Fibroblast of lung (primary cell): ENCODE measurements at regions not wholly inside any gene's neighbourhood (a gene's known extent, or its start where the extent isn't known, plus 50 kb on each side); places are given as distances from the start of the nearest gene placed in this dataset.

Experiments
- CTCF ChIP-seq, 2 donors: IDR thresholded peaks in 1 of 2; conservative IDR thresholded peaks in 1 of 2; 1 replicate in 1 of 2; 2 replicates in 1 of 2; pipeline ENCODE4 v1.5.1; 2011 to 2012; ENCODE audit warnings: low read length in 2 of 2, control low read depth in 1 of 2, inconsistent platforms in 1 of 2, low read depth in 1 of 2, mild to moderate bottlenecking in 1 of 2
- EZH2 ChIP-seq: IDR thresholded peaks from 2 replicates; pipeline ENCODE4 v1.5.1; 2012; ENCODE audit warnings: low read length, control low read depth, mild to moderate bottlenecking; ENCODE audit errors: missing control alignments

- TF ChIP-seq CTCF (conservative IDR thresholded peaks at IDR 0.05 in 1 of 2, IDR thresholded peaks at IDR 0.05 in 1 of 2; ENCODE audit: low read depth in 1 of 2, low read length in 2 of 2): no peak
- TF ChIP-seq EZH2: no peak
Measured at GRCh38 chr14:82731526-82731925, 1197.9 kb upstream of the SEL1L start.
